Superior temporal gyrus (tissue), 1 donor: ENCODE measurements at regions not wholly inside any gene's neighbourhood (a gene's known extent, or its start where the extent isn't known, plus 50 kb on each side); places are given as distances from the start of the nearest gene placed in this dataset.
A peak's percentile ranks its signal among the peaks of the same experiment; 100 is the strongest.

Experiments used
- DNase-seq: peaks from one replicate; pipeline ENCODE4 v3.0.0-alpha.2; 2016; ENCODE audit errors: extremely low spot score

- DNase-seq = peak; percentile 74
Measured at GRCh38 chr21:10270211-10270610, 251.2 kb upstream of the TPTE start.

DNA sequence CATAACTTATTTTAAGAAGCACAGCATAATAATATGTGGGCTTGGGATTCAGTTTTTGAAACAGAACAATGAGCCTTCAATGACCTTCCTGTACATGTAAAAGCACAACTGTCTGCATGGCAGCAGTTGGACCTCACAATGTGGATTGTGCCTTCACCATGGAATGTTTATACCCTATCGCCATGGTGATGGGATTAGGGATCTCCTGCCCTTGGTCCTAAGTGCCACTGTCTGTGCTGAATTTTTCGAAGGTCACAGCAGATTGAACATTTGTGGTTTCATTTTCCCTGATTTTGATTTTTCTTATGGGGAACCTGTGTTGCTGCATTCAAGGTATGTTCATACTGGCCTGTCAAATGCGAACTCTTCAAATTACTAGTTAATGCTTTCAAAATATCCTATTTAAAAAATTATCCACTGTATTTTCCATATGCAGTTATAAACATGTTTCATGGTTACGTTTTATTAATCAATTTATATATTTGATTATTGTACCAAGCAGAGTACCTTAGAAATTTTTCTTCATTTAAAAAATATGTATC is 249.6 kb upstream of the TPTE start:
- peak; percentile 2 for DNase-seq

GRCh38 chr21:10272216-10272615 is 249.2 kb upstream of the TPTE start:
- peak; percentile 48 for DNase-seq

DNA sequence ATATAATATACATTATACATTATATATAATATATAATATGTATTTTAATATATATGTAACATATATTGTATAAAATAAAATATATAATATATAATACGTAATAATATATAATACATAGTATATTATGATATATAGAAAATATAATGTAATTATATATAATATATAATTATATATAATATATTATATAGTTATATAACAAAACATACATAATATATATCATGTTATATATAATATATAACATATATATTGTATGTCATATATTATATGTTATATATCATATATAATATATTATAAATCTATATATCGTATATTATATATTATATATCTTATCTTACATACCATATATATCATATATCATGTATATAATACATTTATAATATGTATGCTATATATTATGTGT is 248.2 kb upstream of the TPTE start:
- no peak for DNase-seq

DNA sequence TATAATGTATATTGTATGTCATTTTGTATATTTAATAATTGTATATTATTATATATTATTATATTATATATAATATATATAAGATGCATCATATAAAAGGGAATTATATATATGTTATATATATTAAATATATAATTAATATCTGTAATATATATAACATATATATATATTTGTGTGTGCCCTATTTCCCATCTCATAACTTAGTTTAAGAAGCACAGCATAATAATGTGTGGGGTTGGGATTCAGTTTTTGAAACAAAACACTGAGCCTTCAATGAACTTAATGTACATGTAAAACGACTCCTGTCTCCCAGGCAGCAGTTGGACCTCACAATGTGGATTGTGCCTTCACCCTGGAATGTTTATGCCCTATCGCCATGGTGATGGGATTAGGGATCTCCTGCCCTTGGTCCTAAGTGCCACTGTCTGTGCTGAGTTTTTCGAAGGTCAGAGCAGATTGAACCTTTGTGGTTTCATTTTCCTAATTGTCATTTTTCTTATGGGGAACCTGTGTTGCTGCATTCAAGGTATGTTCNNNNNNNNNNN is 247.5 kb upstream of the TPTE start:
- peak; percentile 5 for DNase-seq
